Ishikawa (cell line): ENCODE measurements at regions not wholly inside any gene's neighbourhood (a gene's known extent, or its start where the extent isn't known, plus 50 kb on each side); places are given as distances from the start of the nearest gene placed in this dataset.

ENCODE experiments used
- CREB1 ChIP-seq: IDR thresholded peaks from 2 replicates; pipeline ENCODE4 v1.6.1; 2012; ENCODE audit warnings: low read depth
- EGR1 ChIP-seq: IDR thresholded peaks from 2 replicates; pipeline ENCODE4 v1.6.1; 2012
- EP300 ChIP-seq: IDR thresholded peaks from 2 replicates; pipeline ENCODE4 v1.6.1; 2012; ENCODE audit warnings: borderline replicate concordance
- REST ChIP-seq: IDR thresholded peaks from 2 replicates; pipeline ENCODE4 v1.6.1; 2012; ENCODE audit warnings: low read depth, mild to moderate bottlenecking
- TAF1 ChIP-seq: IDR thresholded peaks from 2 replicates; pipeline ENCODE4 v1.6.1; 2012; ENCODE audit warnings: low read depth, mild to moderate bottlenecking
- TF ChIP-seq, protein P1 (sequence below): IDR thresholded peaks from 2 replicates; pipeline ENCODE4 v1.6.1; 2012

DNA sequence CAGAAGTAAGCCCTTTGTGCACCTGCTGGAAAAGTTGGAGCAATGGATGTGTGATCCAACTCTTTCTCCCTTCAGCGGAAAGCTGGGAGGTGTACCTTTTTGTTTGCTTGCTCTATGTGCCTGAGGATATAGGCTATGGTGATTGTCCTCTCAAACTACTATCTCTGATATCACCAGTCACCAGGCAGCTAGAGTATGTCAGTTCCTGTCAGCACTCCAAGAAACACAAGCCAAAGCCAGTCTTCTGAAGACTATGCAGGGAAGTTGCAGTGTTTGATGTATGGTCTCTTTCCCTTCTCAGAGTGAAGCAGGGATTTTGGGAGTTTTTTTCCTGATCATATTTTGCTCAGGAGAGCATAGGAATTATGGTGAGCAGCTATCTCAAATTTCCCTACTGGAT is 146.4 kb downstream of the PTH2R start:
- TF ChIP-seq EP300: no peak
- no peak for TF ChIP-seq REST
- TF ChIP-seq TAF1: no peak
- TF ChIP-seq CREB1: no peak
- TF ChIP-seq EGR1: no peak
- TF ChIP-seq, protein P1, sequence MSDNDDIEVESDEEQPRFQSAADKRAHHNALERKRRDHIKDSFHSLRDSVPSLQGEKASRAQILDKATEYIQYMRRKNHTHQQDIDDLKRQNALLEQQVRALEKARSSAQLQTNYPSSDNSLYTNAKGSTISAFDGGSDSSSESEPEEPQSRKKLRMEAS: no peak
